ENCODE measurements at regions not wholly inside any gene's neighbourhood (a gene's known extent, or its start where the extent isn't known, plus 50 kb on each side); places are given as distances from the start of the nearest gene placed in this dataset.

DNA sequence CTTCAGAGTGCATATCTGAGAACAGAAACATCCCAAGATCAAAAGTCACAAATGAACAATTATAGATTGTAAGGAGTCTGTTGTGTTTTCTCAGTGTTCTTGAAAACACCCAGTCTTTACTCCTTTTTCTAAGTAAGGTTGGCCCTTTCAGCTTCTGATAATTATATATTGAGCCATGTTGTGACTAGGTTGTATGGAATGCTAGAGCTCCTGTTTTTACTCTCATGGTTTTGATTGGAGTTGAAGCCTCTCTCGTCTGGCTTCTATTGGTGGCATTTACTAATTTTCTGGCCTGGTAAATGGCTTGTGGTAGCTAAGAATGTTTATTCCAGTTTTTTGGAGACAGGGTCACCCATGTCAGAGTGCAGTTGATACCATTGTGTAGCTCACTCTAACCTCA, 84.7 kb downstream of the NDUFS5 start:
- TF ChIP-seq, protein P1, sequence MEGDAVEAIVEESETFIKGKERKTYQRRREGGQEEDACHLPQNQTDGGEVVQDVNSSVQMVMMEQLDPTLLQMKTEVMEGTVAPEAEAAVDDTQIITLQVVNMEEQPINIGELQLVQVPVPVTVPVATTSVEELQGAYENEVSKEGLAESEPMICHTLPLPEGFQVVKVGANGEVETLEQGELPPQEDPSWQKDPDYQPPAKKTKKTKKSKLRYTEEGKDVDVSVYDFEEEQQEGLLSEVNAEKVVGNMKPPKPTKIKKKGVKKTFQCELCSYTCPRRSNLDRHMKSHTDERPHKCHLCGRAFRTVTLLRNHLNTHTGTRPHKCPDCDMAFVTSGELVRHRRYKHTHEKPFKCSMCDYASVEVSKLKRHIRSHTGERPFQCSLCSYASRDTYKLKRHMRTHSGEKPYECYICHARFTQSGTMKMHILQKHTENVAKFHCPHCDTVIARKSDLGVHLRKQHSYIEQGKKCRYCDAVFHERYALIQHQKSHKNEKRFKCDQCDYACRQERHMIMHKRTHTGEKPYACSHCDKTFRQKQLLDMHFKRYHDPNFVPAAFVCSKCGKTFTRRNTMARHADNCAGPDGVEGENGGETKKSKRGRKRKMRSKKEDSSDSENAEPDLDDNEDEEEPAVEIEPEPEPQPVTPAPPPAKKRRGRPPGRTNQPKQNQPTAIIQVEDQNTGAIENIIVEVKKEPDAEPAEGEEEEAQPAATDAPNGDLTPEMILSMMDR (IDR thresholded peaks at IDR 0.05; ENCODE audit: low read depth, low read length), result no peak
- TF ChIP-seq EZH2phosphoT487 (IDR thresholded peaks at IDR 0.05; ENCODE audit: low read depth), result no peak
